ENCODE measurements at regions not wholly inside any gene's neighbourhood (a gene's known extent, or its start where the extent isn't known, plus 50 kb on each side); places are given as distances from the start of the nearest gene placed in this dataset.

DNA sequence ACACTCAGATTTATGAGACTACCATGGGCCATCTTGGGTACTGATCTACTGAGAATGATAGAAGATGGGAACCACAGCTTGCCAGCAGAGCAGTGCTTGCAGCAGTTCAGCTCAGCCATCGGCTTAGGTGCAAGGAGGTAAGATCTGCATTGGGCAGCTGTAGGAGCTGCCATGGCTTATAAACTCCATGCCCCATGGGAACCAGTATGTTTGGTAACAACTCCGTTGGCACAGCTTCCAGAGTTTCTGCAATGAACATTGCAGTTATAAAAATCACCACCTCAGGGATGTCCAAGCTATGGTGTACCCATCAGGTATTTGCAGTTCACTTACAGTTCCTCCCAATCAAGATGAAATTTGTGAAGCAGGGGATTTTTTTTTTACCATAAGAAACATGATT, 299.1 kb upstream of the ROPN1 start:
- H3K36me3 Mint-ChIP-seq: no peaks in the 10 kb centered on the region
- Histone ChIP-seq H3K36me3 (ENCODE audit: control insufficient read depth in 2 of 2, extremely low read depth in 1 of 2, insufficient read depth in 1 of 2, low read length in 1 of 2) (no peaks in the 10 kb centered on the region), H3K27me3 (replicated peaks in 1 of 2; ENCODE audit: control insufficient read depth in 2 of 2, extremely low read depth in 1 of 2, insufficient read depth in 2 of 2, low read length in 1 of 2) (peaks cover 0 to 3% of the 10 kb centered on the region in 2 experiments), H3K4me1 (ENCODE audit: control insufficient read depth in 1 of 2, extremely low read depth in 1 of 2, insufficient read depth in 2 of 2, low read length in 2 of 2) (no peaks in the 10 kb centered on the region), H3K27ac (ENCODE audit: low read length) (no peak overlapping the region), H3K4me3 (ENCODE audit: control insufficient read depth in 1 of 2, extremely low read depth in 1 of 2, low read length in 1 of 2) (no peak overlapping the region), H3K9me3 (no peaks in the 10 kb centered on the region)
- H3K27ac Mint-ChIP-seq: no peak overlapping the region
- WGBS (ENCODE audit: insufficient coverage): 100% methylated on average over 1 of the region's 2 CpGs
- H3K4me1 Mint-ChIP-seq: no peaks in the 10 kb centered on the region
- DNase-seq: no peak
- no peak for ATAC-seq (replicated peaks in 1 of 4)
- H3K9me3 Mint-ChIP-seq: peaks cover 0 to 4% (median 0%) of the 10 kb centered on the region in 3 donors
- no peak overlapping the region for H3K4me3 Mint-ChIP-seq
- POLR2A ChIA-PET: no interaction called here
- H3K27me3 Mint-ChIP-seq: peaks cover 21% of the 10 kb centered on the region in 2 donors
- CTCF ChIA-PET: no interaction called here

DNA sequence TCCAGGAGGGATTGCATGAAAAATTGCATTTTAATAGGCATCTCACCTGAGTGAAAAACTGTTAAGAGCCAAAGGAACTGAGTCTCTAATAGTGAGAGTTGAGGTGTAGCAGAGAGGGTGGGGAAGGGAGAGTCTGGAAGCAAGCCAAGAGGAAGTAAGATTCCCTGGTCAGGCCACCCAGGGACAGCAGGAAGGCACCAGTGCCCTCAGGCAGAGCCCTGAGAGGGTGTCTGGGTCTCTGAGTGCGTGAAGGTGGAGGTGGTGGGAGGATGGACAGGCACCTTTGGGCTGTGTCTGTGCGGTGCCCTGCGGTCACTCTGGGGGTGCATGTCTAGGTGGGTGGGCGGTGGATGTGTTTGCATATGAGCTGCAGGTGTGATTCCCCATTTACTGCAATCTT, 300.4 kb upstream of the ROPN1 start:
- no CpG with 5 or more reads among the region's 4 CpGs for WGBS (ENCODE audit: insufficient coverage)

DNA sequence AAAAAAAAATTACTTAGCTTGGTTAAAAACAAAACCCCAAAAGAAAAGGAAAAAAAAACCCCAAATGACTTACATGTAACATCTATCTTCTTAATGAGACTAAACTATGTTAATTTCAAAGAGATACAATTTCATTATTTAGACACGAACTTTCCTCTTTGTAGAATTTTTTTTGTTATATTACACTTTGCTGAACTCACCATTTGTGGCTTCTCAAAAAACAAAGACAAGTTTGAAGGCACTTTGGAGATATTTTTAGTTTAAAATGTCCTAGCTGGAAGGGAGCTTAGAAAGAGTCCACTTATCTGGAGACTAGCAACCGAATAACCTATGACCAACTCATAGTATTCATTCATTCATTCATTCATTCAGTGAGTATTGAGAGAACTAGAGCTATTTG, 301.7 kb upstream of the ROPN1 start:
- WGBS (ENCODE audit: insufficient coverage): no CpG with 5 or more reads among the region's 2 CpGs
- no peak for ATAC-seq (replicated peaks in 1 of 4)
- Mint-ChIP-seq H3K36me3 (no peaks in the 10 kb centered on the region), H3K27me3 (peaks cover 18 to 24% of the 10 kb centered on the region in 2 donors), H3K27ac (no peak overlapping the region), H3K9me3 (peaks cover 0 to 4% (median 0%) of the 10 kb centered on the region in 3 donors), H3K4me3 (no peak overlapping the region), H3K4me1 (no peaks in the 10 kb centered on the region)
- no peaks in the 10 kb centered on the region for H3K36me3 ChIP-seq (ENCODE audit: control insufficient read depth in 2 of 2, extremely low read depth in 1 of 2, insufficient read depth in 1 of 2, low read length in 1 of 2)
- no peaks in the 10 kb centered on the region for H3K4me1 ChIP-seq (ENCODE audit: control insufficient read depth in 1 of 2, extremely low read depth in 1 of 2, insufficient read depth in 2 of 2, low read length in 2 of 2)
- peaks cover 0 to 7% of the 10 kb centered on the region in 2 experiments for H3K27me3 ChIP-seq (replicated peaks in 1 of 2; ENCODE audit: control insufficient read depth in 2 of 2, extremely low read depth in 1 of 2, insufficient read depth in 2 of 2, low read length in 1 of 2)
- no peak for DNase-seq
- no peak overlapping the region for H3K4me3 ChIP-seq (ENCODE audit: control insufficient read depth in 1 of 2, extremely low read depth in 1 of 2, low read length in 1 of 2)
- no peak overlapping the region for H3K27ac ChIP-seq (ENCODE audit: low read length)
- no peaks in the 10 kb centered on the region for H3K9me3 ChIP-seq
- CTCF ChIA-PET: no interaction called here
- POLR2A ChIA-PET: interaction anchor here in 1 of 2 donors (0.6 kb wide), 1 partner anchor 25 kb away, joined by 3 read pairs; no protein-coding TSS in a partner anchor

More for the DNA sequence above, 300.4 kb upstream of the ROPN1 start:
- no peaks in the 10 kb centered on the region for H3K36me3 ChIP-seq (ENCODE audit: control insufficient read depth in 2 of 2, extremely low read depth in 1 of 2, insufficient read depth in 1 of 2, low read length in 1 of 2)
- H3K4me3 ChIP-seq (ENCODE audit: control insufficient read depth in 1 of 2, extremely low read depth in 1 of 2, low read length in 1 of 2): no peak overlapping the region
- H3K27me3 ChIP-seq (replicated peaks in 1 of 2; ENCODE audit: control insufficient read depth in 2 of 2, extremely low read depth in 1 of 2, insufficient read depth in 2 of 2, low read length in 1 of 2): peaks cover 0 to 8% of the 10 kb centered on the region in 2 experiments
- Mint-ChIP-seq H3K27ac (no peak overlapping the region), H3K9me3 (peaks cover 0 to 4% (median 0%) of the 10 kb centered on the region in 3 donors), H3K27me3 (peaks cover 22 to 30% of the 10 kb centered on the region in 2 donors), H3K36me3 (no peaks in the 10 kb centered on the region), H3K4me1 (no peaks in the 10 kb centered on the region), H3K4me3 (no peak overlapping the region)
- POLR2A ChIA-PET: no interaction called here
- H3K4me1 ChIP-seq (ENCODE audit: control insufficient read depth in 1 of 2, extremely low read depth in 1 of 2, insufficient read depth in 2 of 2, low read length in 2 of 2): no peaks in the 10 kb centered on the region
- no peak overlapping the region for H3K27ac ChIP-seq (ENCODE audit: low read length)
- H3K9me3 ChIP-seq: no peaks in the 10 kb centered on the region
- CTCF ChIA-PET: no interaction called here
- no peak for DNase-seq
- no peak for ATAC-seq (replicated peaks in 1 of 4)

DNA sequence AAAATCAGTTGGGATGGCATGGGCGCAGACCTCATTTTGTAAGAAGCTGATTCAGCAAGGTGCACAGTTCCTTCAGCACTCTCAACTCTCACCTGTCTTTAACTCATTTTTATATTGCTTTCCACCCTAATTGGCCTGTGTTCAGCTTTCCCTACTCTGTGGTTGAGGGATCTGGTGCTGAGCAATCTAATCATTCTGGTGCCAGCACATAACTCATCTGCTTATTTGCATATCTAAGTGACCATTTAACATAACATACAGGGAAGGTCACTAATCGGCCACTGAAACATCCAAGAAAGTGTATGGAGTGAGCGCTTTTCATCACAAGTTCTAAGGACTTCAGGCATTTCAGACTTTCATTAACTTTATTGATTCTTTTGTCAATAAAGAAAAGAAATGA, 303.4 kb upstream of the ROPN1 start:
- H3K4me1 ChIP-seq (ENCODE audit: control insufficient read depth in 1 of 2, extremely low read depth in 1 of 2, insufficient read depth in 2 of 2, low read length in 2 of 2): no peaks in the 10 kb centered on the region
- Mint-ChIP-seq H3K36me3 (no peaks in the 10 kb centered on the region), H3K4me1 (no peaks in the 10 kb centered on the region), H3K27ac (no peak overlapping the region), H3K27me3 (peaks cover 14 to 23% of the 10 kb centered on the region in 2 donors), H3K9me3 (peaks cover 0 to 4% (median 0%) of the 10 kb centered on the region in 3 donors), H3K4me3 (no peak overlapping the region)
- CTCF ChIA-PET: no interaction called here
- H3K9me3 ChIP-seq: no peaks in the 10 kb centered on the region
- DNase-seq (no peak), ATAC-seq (replicated peaks in 1 of 4) (no peak)
- H3K4me3 ChIP-seq (ENCODE audit: control insufficient read depth in 1 of 2, extremely low read depth in 1 of 2, low read length in 1 of 2): no peak overlapping the region
- peaks cover 0 to 13% of the 10 kb centered on the region in 2 experiments for H3K27me3 ChIP-seq (replicated peaks in 1 of 2; ENCODE audit: control insufficient read depth in 2 of 2, extremely low read depth in 1 of 2, insufficient read depth in 2 of 2, low read length in 1 of 2)
- POLR2A ChIA-PET: no interaction called here
- no peak overlapping the region for H3K27ac ChIP-seq (ENCODE audit: low read length)
- no peaks in the 10 kb centered on the region for H3K36me3 ChIP-seq (ENCODE audit: control insufficient read depth in 2 of 2, extremely low read depth in 1 of 2, insufficient read depth in 1 of 2, low read length in 1 of 2)
- WGBS (ENCODE audit: insufficient coverage): no CpG with 5 or more reads among the region's 3 CpGs

DNA sequence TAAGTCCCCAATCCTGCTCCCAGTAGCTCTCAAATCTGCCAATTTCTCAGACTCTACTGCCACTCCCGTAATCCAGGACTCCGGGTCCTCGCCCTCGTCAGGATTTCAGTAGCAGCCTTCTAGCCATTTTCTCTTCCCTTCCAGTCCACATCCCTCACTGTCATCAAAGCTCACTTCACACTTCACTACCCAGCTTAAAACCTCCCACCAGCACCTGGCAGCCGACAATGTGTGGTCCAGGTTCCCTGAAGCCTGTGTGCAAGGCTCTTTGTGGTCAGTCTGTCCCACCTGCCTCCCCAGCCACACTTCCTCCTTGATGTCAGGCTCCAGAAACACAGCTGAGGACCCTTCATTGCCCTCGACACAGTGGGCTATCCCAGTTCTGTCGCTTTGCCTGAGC, 304.5 kb upstream of the ROPN1 start:
- POLR2A ChIA-PET: no interaction called here
- Mint-ChIP-seq H3K4me1 (no peaks in the 10 kb centered on the region), H3K36me3 (no peaks in the 10 kb centered on the region), H3K9me3 (peaks cover 0 to 2% (median 0%) of the 10 kb centered on the region in 3 donors), H3K27ac (no peak overlapping the region), H3K27me3 (peaks cover 9 to 23% of the 10 kb centered on the region in 2 donors), H3K4me3 (no peak overlapping the region)
- Histone ChIP-seq H3K4me1 (ENCODE audit: control insufficient read depth in 1 of 2, extremely low read depth in 1 of 2, insufficient read depth in 2 of 2, low read length in 2 of 2) (no peaks in the 10 kb centered on the region), H3K27me3 (replicated peaks in 1 of 2; ENCODE audit: control insufficient read depth in 2 of 2, extremely low read depth in 1 of 2, insufficient read depth in 2 of 2, low read length in 1 of 2) (peaks cover 0 to 13% of the 10 kb centered on the region in 2 experiments), H3K27ac (ENCODE audit: low read length) (no peak overlapping the region), H3K4me3 (ENCODE audit: control insufficient read depth in 1 of 2, extremely low read depth in 1 of 2, low read length in 1 of 2) (no peak overlapping the region), H3K36me3 (ENCODE audit: control insufficient read depth in 2 of 2, extremely low read depth in 1 of 2, insufficient read depth in 1 of 2, low read length in 1 of 2) (no peaks in the 10 kb centered on the region), H3K9me3 (no peaks in the 10 kb centered on the region)
- 74% methylated on average over 7 of the region's 7 CpGs for WGBS (ENCODE audit: insufficient coverage)
- ATAC-seq (replicated peaks in 1 of 4) (no peak), DNase-seq (no peak)
- CTCF ChIA-PET: no interaction called here

DNA sequence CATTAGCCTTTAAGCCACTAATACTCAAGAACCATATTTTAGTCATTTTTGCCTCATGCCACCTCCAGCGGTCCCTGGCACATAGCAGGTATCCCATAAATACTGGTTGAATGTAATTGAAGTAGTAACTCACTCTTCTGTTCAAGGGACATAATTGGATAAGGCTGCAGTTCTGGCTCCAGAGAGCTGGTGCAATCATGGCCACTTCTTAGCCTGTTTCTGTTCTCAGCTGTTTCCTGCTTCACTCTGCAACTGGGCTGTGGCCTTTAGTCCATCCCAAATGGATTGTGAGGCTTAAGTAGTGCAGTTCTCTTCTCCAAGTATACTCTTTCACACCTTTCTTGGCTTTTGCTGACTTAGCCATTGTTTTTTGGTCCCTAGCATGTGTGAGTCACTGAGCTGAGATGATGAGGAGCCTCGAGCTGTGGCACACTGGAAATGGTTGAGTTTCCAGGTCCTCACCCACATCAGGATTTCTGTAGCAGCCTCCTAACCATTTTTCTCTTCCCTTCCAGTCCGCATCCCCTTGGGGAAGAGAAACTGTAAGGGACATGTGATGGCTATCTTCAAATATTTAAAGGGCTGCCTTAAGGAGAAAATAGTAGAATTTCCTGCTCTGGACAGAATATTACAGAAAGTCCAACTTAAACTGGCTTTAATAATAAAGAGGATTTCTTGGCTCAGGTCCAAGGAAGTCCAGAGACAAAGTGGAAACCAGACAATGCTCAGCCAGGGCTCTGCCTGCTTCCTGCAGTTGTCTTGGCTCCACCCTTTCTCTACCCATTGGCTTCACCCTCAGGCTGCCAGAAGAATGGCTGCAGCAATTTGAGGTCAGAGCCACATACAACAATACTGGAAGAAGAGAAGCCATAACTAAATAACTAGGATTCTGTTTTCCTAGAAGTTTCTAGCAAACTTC, 305.4 kb upstream of the ROPN1 start:
- peaks cover 4 to 20% of the 10 kb centered on the region in 2 donors for H3K27me3 Mint-ChIP-seq
- H3K36me3 Mint-ChIP-seq: no peaks in the 10 kb centered on the region

More for the DNA sequence above, 305.4 kb upstream of the ROPN1 start:
- ChIA-PET POLR2A (no interaction called here), CTCF (no interaction called here)
- H3K4me1 Mint-ChIP-seq: no peaks in the 10 kb centered on the region
- Histone ChIP-seq H3K9me3 (no peaks in the 10 kb centered on the region), H3K27ac (ENCODE audit: low read length) (no peak overlapping the region), H3K4me1 (ENCODE audit: control insufficient read depth in 1 of 2, extremely low read depth in 1 of 2, insufficient read depth in 2 of 2, low read length in 2 of 2) (no peaks in the 10 kb centered on the region), H3K4me3 (ENCODE audit: control insufficient read depth in 1 of 2, extremely low read depth in 1 of 2, low read length in 1 of 2) (no peak overlapping the region), H3K36me3 (ENCODE audit: control insufficient read depth in 2 of 2, extremely low read depth in 1 of 2, insufficient read depth in 1 of 2, low read length in 1 of 2) (no peaks in the 10 kb centered on the region), H3K27me3 (replicated peaks in 1 of 2; ENCODE audit: control insufficient read depth in 2 of 2, extremely low read depth in 1 of 2, insufficient read depth in 2 of 2, low read length in 1 of 2) (peaks cover 0 to 13% of the 10 kb centered on the region in 2 experiments)
- H3K27ac Mint-ChIP-seq: no peak overlapping the region
- DNase-seq (no peak), ATAC-seq (replicated peaks in 1 of 4) (no peak)
- no peak overlapping the region for H3K4me3 Mint-ChIP-seq
- no peaks in the 10 kb centered on the region for H3K9me3 Mint-ChIP-seq
- WGBS (ENCODE audit: insufficient coverage): no CpG with 5 or more reads among the region's 3 CpGs

Data from T-cell (primary cell).